Immature natural killer cell (primary cell): ENCODE measurements at regions not wholly inside any gene's neighbourhood (a gene's known extent, or its start where the extent isn't known, plus 50 kb on each side); places are given as distances from the start of the nearest gene placed in this dataset.

ENCODE experiments used
- DNase-seq, 3 donors: peaks; one replicate each; pipeline ENCODE4 v3.0.0; 2022; ENCODE audit warnings: mixed read lengths in 1 of 3
- H3K27ac Mint-ChIP-seq, 6 donors: one replicate each; pipeline ENCODE4 v1.8.0; 2020; ENCODE audit warnings: mixed read lengths in 6 of 6, mild to moderate bottlenecking in 5 of 6, inconsistent platforms in 4 of 6, moderate library complexity in 3 of 6
- H3K27me3 Mint-ChIP-seq, 3 donors: one replicate each; pipeline ENCODE4 v1.8.0; 2020 to 2021; ENCODE audit warnings: low read depth in 3 of 3, mild to moderate bottlenecking in 3 of 3, mixed read lengths in 3 of 3, moderate library complexity in 3 of 3, inconsistent platforms in 1 of 3
- H3K36me3 Mint-ChIP-seq, 3 donors: one replicate each; pipeline ENCODE4 v1.8.0; 2020; ENCODE audit warnings: mixed read lengths in 3 of 3, inconsistent platforms in 2 of 3, mild to moderate bottlenecking in 2 of 3
- H3K4me1 Mint-ChIP-seq, 2 donors: one replicate each; pipeline ENCODE4 v1.8.0; 2020; ENCODE audit warnings: inconsistent platforms in 2 of 2, mild to moderate bottlenecking in 2 of 2, mixed read lengths in 2 of 2, moderate library complexity in 1 of 2
- H3K4me3 Mint-ChIP-seq, 5 donors: one replicate each; pipeline ENCODE4 v1.8.0; 2020; ENCODE audit warnings: mild to moderate bottlenecking in 5 of 5, mixed read lengths in 5 of 5, inconsistent platforms in 3 of 5, moderate library complexity in 3 of 5
- H3K9me3 Mint-ChIP-seq, 6 donors: one replicate each; pipeline ENCODE4 v1.8.0; 2020; ENCODE audit warnings: mild to moderate bottlenecking in 6 of 6, mixed read lengths in 6 of 6, inconsistent platforms in 4 of 6, moderate library complexity in 3 of 6

- no peaks in the 10 kb centered on the region for H3K36me3 Mint-ChIP-seq
- no peak for DNase-seq
- H3K27me3 Mint-ChIP-seq = peaks cover 5 to 10% (median 9%) of the 10 kb centered on the region in 3 donors
- no peaks in the 10 kb centered on the region for H3K4me1 Mint-ChIP-seq
- no peak overlapping the region for H3K4me3 Mint-ChIP-seq
- H3K27ac Mint-ChIP-seq = no peak overlapping the region
- H3K9me3 Mint-ChIP-seq = peaks cover 0 to 5% (median 0%) of the 10 kb centered on the region in 6 donors
These were observed 114.5 kb upstream of the PLXNA2 start for GRCh38 chr1:208358651-208359050.

- Mint-ChIP-seq H3K27ac (no peak overlapping the region), H3K4me3 (no peak overlapping the region), H3K9me3 (peaks cover 0 to 5% (median 0%) of the 10 kb centered on the region in 6 donors), H3K27me3 (peaks cover 2 to 8% (median 3%) of the 10 kb centered on the region in 3 donors), H3K4me1 (no peaks in the 10 kb centered on the region), H3K36me3 (no peaks in the 10 kb centered on the region)
- DNase-seq = no peak
These were observed 117.8 kb upstream of the PLXNA2 start for GRCh38 chr1:208362011-208362410.

DNA sequence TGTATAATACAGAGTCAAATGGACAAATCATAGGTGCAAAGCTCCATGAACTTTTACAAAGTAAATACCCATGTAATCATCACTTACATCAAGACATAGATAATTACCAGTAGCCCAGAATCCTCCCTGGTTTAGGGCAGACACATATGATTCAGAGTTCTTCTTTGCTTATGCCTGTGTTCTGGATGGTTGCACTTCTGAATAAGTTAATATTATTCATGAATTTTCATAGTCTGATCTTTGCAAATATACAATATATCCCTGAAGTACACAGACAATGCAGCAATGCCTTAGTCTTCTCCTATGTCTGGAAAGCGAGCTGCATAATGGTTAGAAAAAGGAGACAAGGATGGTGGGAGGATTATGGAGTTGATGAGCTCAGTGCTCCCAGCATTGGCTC is 122.4 kb upstream of the PLXNA2 start:
- no peak for DNase-seq
- no peaks in the 10 kb centered on the region for H3K4me1 Mint-ChIP-seq
- peaks cover 0 to 8% (median 2%) of the 10 kb centered on the region in 3 donors for H3K27me3 Mint-ChIP-seq
- peaks cover 0 to 3% (median 0%) of the 10 kb centered on the region in 6 donors for H3K9me3 Mint-ChIP-seq
- no peak overlapping the region for H3K27ac Mint-ChIP-seq
- H3K36me3 Mint-ChIP-seq = no peaks in the 10 kb centered on the region
- no peak overlapping the region for H3K4me3 Mint-ChIP-seq

DNA sequence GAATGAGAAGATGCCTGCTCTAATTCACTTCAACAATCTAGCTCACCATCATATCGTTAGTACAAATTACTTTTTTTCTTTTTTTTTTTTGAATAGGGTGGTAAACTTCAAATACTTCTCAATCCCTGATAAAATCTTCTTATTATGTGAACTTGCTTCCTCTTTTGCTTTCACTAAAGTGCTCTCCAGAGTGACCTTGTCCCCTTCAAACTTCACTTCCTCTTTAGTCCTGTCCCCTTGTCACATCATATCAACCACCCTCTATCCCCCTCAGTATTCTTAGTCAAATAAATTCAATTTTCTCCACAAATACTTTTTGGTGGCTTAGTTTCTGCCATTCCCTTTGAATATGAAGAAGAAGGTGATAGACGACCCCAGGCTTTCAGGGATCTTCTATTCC is 124.9 kb upstream of the PLXNA2 start:
- no peaks in the 10 kb centered on the region for H3K9me3 Mint-ChIP-seq
- no peaks in the 10 kb centered on the region for H3K36me3 Mint-ChIP-seq
- peaks cover 0 to 3% (median 0%) of the 10 kb centered on the region in 3 donors for H3K27me3 Mint-ChIP-seq
- no peak overlapping the region for H3K27ac Mint-ChIP-seq
- no peaks in the 10 kb centered on the region for H3K4me1 Mint-ChIP-seq
- H3K4me3 Mint-ChIP-seq = no peak overlapping the region
- DNase-seq = no peak

DNA sequence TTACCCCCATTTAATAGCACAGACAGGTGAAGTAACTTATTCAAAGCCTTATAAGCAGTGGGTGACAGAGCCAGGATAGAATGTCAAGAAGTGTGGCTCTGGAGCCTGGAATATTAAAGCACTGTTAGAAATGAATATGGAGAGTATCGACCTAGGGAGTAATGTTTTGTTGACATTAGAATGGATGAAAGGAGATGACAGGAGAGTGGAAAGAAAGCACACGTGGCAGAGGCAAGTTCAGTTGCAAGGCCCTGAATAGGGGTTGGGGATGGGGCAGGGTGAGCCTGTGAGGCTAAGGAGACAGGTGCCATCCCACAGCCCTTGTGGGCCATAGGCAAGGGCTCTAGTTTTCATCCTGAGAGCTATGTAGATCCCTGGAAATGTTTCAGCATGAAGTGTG is 125.5 kb upstream of the PLXNA2 start:
- no peak for DNase-seq
- Mint-ChIP-seq H3K27me3 (peaks cover 0 to 3% (median 0%) of the 10 kb centered on the region in 3 donors), H3K4me3 (no peak overlapping the region), H3K4me1 (no peaks in the 10 kb centered on the region), H3K9me3 (no peaks in the 10 kb centered on the region), H3K27ac (no peak overlapping the region), H3K36me3 (no peaks in the 10 kb centered on the region)

DNA sequence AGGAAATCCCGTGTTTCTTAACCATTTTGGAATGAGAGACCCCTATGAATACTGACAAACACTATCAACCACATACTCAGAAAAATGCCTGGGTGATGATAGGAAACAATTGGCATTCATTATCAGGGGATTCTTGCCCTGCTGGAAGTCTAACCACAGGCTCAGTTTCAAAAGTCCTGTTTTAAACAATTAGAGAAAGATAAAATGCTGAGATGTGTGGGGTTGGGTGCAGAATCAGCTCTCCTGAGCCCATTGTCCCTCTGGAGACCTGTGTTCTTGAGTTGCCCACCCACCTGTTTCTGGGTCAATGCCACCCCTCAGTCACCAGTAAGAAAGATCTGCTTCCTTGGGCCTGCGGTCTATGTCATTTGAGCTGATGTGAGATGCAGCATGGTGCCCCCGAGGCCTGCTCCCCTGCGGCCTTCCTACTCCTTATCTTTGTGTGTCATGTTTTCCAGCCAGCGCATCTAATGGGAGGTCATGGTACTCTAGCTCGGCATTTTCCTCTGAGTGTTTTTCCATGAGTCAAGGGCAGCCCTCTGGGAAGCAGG is 130.3 kb upstream of the PLXNA2 start:
- no peak for DNase-seq
- H3K4me1 Mint-ChIP-seq = no peaks in the 10 kb centered on the region
- no peaks in the 10 kb centered on the region for H3K36me3 Mint-ChIP-seq
- H3K27me3 Mint-ChIP-seq = no peaks in the 10 kb centered on the region
- no peak overlapping the region for H3K27ac Mint-ChIP-seq
- no peak overlapping the region for H3K4me3 Mint-ChIP-seq
- no peaks in the 10 kb centered on the region for H3K9me3 Mint-ChIP-seq

- Mint-ChIP-seq H3K9me3 (peaks cover 0 to 3% (median 0%) of the 10 kb centered on the region in 6 donors), H3K27ac (no peak overlapping the region), H3K36me3 (no peaks in the 10 kb centered on the region), H3K27me3 (no peaks in the 10 kb centered on the region), H3K4me1 (no peaks in the 10 kb centered on the region), H3K4me3 (no peak overlapping the region)
- no peak for DNase-seq
These were observed 137.3 kb upstream of the PLXNA2 start for GRCh38 chr1:208381481-208381880.

- peaks cover 0 to 3% (median 0%) of the 10 kb centered on the region in 6 donors for H3K9me3 Mint-ChIP-seq
- H3K4me1 Mint-ChIP-seq = no peaks in the 10 kb centered on the region
- H3K27me3 Mint-ChIP-seq = no peaks in the 10 kb centered on the region
- DNase-seq = no peak
- no peak overlapping the region for H3K4me3 Mint-ChIP-seq
- no peak overlapping the region for H3K27ac Mint-ChIP-seq
- no peaks in the 10 kb centered on the region for H3K36me3 Mint-ChIP-seq
These were observed 144.0 kb upstream of the PLXNA2 start for GRCh38 chr1:208387908-208388811.

GRCh38 chr1:208393416-208393815 is 149.2 kb upstream of the PLXNA2 start:
- no peaks in the 10 kb centered on the region for H3K36me3 Mint-ChIP-seq
- H3K4me1 Mint-ChIP-seq = no peaks in the 10 kb centered on the region
- H3K27ac Mint-ChIP-seq = no peak overlapping the region
- peaks cover 0 to 4% (median 0%) of the 10 kb centered on the region in 6 donors for H3K9me3 Mint-ChIP-seq
- peaks cover 0 to 4% (median 0%) of the 10 kb centered on the region in 3 donors for H3K27me3 Mint-ChIP-seq
- no peak for DNase-seq
- H3K4me3 Mint-ChIP-seq = no peak overlapping the region

DNA sequence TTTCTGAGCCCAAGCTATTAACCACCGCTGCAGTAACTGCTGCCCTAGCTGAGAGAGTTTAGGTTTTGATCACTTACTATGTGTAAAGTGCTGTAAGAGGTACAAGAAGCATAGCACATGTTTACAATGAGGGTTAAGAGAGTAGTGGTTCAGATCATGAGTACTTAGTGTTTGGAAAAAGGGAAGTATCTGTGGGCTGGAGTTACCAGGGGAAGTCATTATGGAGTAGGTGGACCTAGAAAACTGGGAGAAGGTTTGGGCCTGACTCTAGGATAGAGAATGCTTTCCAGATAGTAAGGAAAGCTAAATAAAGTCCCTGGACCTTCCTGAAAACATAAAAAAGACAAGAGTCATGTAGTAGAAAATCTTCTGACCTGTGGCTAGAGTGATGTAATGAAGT is 149.6 kb upstream of the PLXNA2 start:
- Mint-ChIP-seq H3K9me3 (peaks cover 0 to 4% (median 0%) of the 10 kb centered on the region in 6 donors), H3K27me3 (peaks cover 0 to 4% (median 0%) of the 10 kb centered on the region in 3 donors), H3K36me3 (no peaks in the 10 kb centered on the region), H3K4me1 (no peaks in the 10 kb centered on the region), H3K4me3 (no peak overlapping the region), H3K27ac (no peak overlapping the region)
- DNase-seq = no peak

GRCh38 chr1:208397286-208397685 is 153.1 kb upstream of the PLXNA2 start:
- DNase-seq = no peak
- Mint-ChIP-seq H3K36me3 (no peaks in the 10 kb centered on the region), H3K9me3 (peaks cover 0 to 4% (median 0%) of the 10 kb centered on the region in 6 donors), H3K27ac (no peak overlapping the region), H3K27me3 (peaks cover 0 to 4% (median 4%) of the 10 kb centered on the region in 3 donors), H3K4me3 (no peak overlapping the region), H3K4me1 (no peaks in the 10 kb centered on the region)

DNA sequence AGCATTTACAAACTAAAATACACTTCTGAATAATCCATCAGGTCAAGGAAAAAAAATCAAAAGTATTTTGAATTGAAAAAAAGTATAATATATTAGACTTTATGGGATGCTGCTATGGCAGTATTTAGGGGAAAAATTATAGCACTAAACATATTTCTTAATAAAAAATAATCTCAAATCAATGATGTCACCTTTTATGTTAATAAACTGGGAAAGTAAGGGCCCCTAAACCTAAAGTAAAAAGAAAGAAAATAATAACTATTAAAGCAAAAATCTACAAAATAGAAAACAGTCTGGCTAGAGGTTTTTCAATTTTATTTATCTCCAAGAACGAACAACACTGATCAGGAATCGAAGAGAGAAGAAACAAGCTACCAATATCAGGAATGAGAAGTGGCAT is 160.8 kb upstream of the PLXNA2 start:
- H3K9me3 Mint-ChIP-seq = no peaks in the 10 kb centered on the region
- no peak for DNase-seq
- no peak overlapping the region for H3K27ac Mint-ChIP-seq
- H3K4me1 Mint-ChIP-seq = no peaks in the 10 kb centered on the region
- H3K27me3 Mint-ChIP-seq = peaks cover 0 to 13% (median 3%) of the 10 kb centered on the region in 3 donors
- no peaks in the 10 kb centered on the region for H3K36me3 Mint-ChIP-seq
- no peak overlapping the region for H3K4me3 Mint-ChIP-seq

DNA sequence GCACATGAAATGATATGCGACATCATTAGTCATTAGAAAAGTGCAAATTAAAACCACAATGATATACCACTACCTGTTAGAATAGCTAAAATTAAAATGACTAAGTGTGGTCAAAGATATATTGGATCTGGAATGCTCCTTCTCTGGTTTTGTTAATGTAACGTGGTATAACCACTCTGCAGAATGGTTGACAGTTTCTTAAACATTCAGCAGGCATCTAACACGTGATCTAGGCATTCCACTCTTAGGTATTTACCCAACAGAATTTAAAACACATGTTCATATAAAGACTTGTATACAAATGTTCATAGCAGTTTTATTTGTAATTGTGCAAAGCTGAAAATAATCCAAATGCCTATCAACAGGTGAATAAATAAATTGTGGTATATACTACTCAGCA is 165.0 kb upstream of the PLXNA2 start:
- peaks cover 0 to 4% (median 0%) of the 10 kb centered on the region in 3 donors for H3K27me3 Mint-ChIP-seq
- H3K9me3 Mint-ChIP-seq = peaks cover 0 to 1% (median 0%) of the 10 kb centered on the region in 6 donors

DNA sequence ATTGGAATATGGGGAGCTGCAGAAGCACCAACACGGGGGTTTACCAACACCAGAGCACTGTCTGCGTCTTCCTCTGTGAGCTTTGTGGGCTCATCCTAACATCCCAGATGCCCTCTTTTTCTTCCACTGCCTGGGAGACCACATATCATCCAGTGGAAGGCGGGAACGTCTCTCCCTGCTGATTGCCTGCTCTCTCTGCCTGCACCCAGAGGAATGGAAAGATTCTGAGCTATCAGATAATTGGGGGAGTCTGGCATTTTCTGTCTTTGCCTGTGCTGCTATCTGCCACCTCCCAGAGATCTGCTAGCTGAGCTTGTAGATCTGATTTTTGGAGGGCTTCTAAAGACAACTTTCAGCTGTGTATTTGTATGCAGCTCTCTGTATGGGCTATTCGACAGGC is 166.2 kb upstream of the PLXNA2 start:
- H3K36me3 Mint-ChIP-seq = no peaks in the 10 kb centered on the region
- peaks cover 2 to 6% (median 2%) of the 10 kb centered on the region in 3 donors for H3K27me3 Mint-ChIP-seq
- DNase-seq = no peak
- no peak overlapping the region for H3K4me3 Mint-ChIP-seq
- no peak overlapping the region for H3K27ac Mint-ChIP-seq
- peaks cover 0 to 1% (median 0%) of the 10 kb centered on the region in 6 donors for H3K9me3 Mint-ChIP-seq
- H3K4me1 Mint-ChIP-seq = no peaks in the 10 kb centered on the region

More for the DNA sequence above, 165.0 kb upstream of the PLXNA2 start:
- Mint-ChIP-seq H3K27ac (no peak overlapping the region), H3K4me3 (no peak overlapping the region), H3K4me1 (no peaks in the 10 kb centered on the region), H3K36me3 (no peaks in the 10 kb centered on the region)
- no peak for DNase-seq
